Central memory CD8-positive, alpha-beta T cell (primary cell): ENCODE measurements at regions not wholly inside any gene's neighbourhood (a gene's known extent, or its start where the extent isn't known, plus 50 kb on each side); places are given as distances from the start of the nearest gene placed in this dataset.

Experiments used
- ATAC-seq: fragments of 150-1000 bp; cut with Tn5 transposase; replicated peaks from 2 replicates; pipeline ENCODE4 v1.10.0; 2022; ENCODE audit warnings: mild to moderate bottlenecking, moderate FRiP score, moderate number of reproducible peaks; ENCODE audit not compliant: poor library complexity, severe bottlenecking; ENCODE audit errors: extremely low read depth
- DNase-seq, 2 donors: peaks; one replicate each; pipeline ENCODE4 v3.0.0; 2021; ENCODE audit warnings: low spot score in 2 of 2
- H3K27ac Mint-ChIP-seq: one replicate; pipeline ENCODE4 v1.8.0; 2022; ENCODE audit warnings: low read depth, mild to moderate bottlenecking, moderate library complexity, mixed read lengths
- H3K27me3 Mint-ChIP-seq: one replicate; pipeline ENCODE4 v1.8.0; 2022; ENCODE audit warnings: mixed read lengths
- H3K36me3 Mint-ChIP-seq: one replicate; pipeline ENCODE4 v1.8.0; 2022; ENCODE audit warnings: mild to moderate bottlenecking, moderate library complexity, mixed read lengths; ENCODE audit not compliant: insufficient read depth
- H3K4me1 Mint-ChIP-seq: one replicate; pipeline ENCODE4 v1.8.0; 2022; ENCODE audit warnings: mixed read lengths
- H3K4me3 Mint-ChIP-seq: one replicate; pipeline ENCODE4 v1.8.0; 2022; ENCODE audit warnings: mild to moderate bottlenecking, moderate library complexity, mixed read lengths
- H3K9me3 Mint-ChIP-seq: one replicate; pipeline ENCODE4 v1.8.0; 2022; ENCODE audit warnings: mixed read lengths

- Mint-ChIP-seq H3K9me3 (no peaks in the 10 kb centered on the region), H3K4me1 (no peaks in the 10 kb centered on the region), H3K27me3 (peaks cover 19% of the 10 kb centered on the region), H3K27ac (no peak overlapping the region), H3K36me3 (no peaks in the 10 kb centered on the region), H3K4me3 (no peak overlapping the region)
- DNase-seq (no peak), ATAC-seq (no peak)
Observed at GRCh38 chr22:27514601-27515523, 286.7 kb downstream of the MN1 start.

DNA sequence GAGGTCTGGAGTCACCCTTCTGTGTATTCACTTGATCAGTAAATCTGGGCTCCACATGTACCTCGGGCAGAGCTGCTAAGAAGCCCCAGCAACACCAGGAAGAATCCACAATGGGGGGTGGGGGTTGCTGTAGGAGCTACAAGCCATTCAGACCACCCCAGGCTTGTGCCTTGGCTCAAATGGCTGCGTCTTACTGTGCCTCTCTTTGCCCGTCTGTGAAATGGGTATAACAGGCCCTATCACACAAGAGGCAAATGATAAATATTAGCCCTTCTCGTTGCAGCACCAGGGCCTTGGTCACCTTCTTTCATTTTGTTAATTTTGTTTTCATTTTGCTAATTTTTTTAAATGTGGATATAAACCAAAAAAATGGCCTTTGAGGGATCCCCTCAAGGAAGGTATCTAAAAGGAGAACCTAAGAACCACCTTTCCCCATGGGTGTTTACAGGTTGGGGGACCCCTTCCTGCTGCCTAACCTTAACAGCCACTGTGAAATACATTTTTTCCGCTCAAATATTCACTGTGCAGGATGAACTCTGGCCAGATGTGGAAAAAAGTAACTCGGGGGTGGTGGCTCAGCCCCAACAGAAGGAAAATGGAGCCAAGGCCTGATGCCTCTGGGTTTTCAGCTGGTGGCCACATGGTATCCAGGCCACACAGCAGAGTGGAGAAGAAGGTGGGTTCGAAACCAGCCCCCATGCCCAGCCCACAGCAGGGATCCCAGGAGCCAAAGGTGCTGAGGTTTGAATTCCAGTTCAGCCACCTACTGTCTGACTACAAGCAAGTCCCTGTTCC, 284.0 kb downstream of the MN1 start:
- peaks cover 17% of the 10 kb centered on the region for H3K27me3 Mint-ChIP-seq
- ATAC-seq (no peak), DNase-seq (no peak)
- H3K4me3 Mint-ChIP-seq: no peak overlapping the region
- no peak overlapping the region for H3K27ac Mint-ChIP-seq
- H3K36me3 Mint-ChIP-seq: no peaks in the 10 kb centered on the region
- H3K4me1 Mint-ChIP-seq: no peaks in the 10 kb centered on the region
- H3K9me3 Mint-ChIP-seq: no peaks in the 10 kb centered on the region

DNA sequence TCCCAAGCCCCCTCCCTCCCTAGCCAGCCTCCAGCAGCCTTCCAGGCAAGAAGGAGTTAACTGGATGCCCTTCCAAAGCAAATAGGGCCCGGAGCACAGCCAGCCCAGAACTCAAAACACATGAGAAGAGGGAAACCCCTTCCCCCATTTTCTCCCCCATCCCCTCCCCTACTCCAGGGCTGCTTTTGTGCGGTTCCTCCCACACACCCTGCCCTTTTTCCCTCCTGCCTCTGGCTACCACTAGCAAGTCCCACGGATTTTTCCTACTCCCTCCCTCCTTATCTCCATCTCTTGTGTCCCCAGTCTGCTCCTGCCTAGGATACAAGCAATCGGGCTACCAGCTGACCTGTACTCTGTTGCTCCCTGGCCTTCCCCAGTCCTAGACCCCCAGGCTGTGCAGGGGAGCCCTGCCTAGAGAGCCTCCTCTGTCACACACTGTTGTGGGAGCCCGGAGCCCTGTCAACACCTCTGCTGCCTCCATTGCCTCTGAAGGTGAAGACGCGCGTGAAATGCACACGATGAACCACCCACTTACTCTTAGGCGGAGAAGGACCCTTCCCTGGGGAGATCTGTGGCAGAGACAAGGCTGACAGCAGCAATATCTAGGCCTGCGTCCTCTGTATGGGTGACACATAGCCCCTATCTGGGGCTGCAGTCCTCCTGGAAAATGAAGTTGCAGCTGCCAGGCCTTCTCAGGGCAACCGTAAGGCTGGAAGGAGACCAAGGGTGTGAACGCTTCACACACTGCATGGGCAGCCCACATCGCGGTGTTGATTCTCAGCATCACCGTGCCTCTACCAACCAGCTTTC, 282.8 kb downstream of the MN1 start:
- ATAC-seq (no peak), DNase-seq (no peak)
- Mint-ChIP-seq H3K27ac (no peak overlapping the region), H3K4me1 (no peaks in the 10 kb centered on the region), H3K36me3 (no peaks in the 10 kb centered on the region), H3K4me3 (no peak overlapping the region), H3K9me3 (no peaks in the 10 kb centered on the region), H3K27me3 (peaks cover 23% of the 10 kb centered on the region)

GRCh38 chr22:27523711-27524110, 277.8 kb downstream of the MN1 start:
- no peaks in the 10 kb centered on the region for H3K9me3 Mint-ChIP-seq
- no peak overlapping the region for H3K4me3 Mint-ChIP-seq
- ATAC-seq (no peak), DNase-seq (no peak)
- no peaks in the 10 kb centered on the region for H3K4me1 Mint-ChIP-seq
- no peaks in the 10 kb centered on the region for H3K36me3 Mint-ChIP-seq
- H3K27me3 Mint-ChIP-seq: peaks cover 46% of the 10 kb centered on the region
- H3K27ac Mint-ChIP-seq: no peak overlapping the region

DNA sequence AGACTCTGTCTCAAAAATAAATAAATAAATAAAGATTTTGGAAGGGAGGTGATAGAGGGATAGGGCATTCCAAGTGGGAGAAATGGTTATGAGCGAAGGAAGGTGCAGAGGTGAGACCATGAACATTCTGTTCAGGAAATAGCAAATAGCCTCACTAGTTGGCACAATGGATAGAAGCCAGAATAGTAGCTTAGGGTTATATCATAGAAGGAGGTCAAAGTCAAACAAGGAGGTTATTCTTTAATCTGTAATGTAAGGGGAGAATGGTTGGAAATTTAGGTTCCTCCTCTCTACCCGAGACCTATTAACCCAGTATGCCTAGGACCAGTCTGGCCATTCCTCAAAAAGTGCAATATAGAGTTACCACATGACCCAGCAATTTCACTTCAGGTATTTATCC, 275.8 kb downstream of the MN1 start:
- DNase-seq: no peak
- Mint-ChIP-seq H3K27me3 (peaks cover 41% of the 10 kb centered on the region), H3K4me3 (no peak overlapping the region), H3K36me3 (no peaks in the 10 kb centered on the region), H3K4me1 (no peaks in the 10 kb centered on the region), H3K9me3 (no peaks in the 10 kb centered on the region), H3K27ac (no peak overlapping the region)
- no peak for ATAC-seq

GRCh38 chr22:27526901-27527300, 274.7 kb downstream of the MN1 start:
- no peak overlapping the region for H3K27ac Mint-ChIP-seq
- no peak for DNase-seq
- no peak overlapping the region for H3K4me3 Mint-ChIP-seq
- H3K4me1 Mint-ChIP-seq: no peaks in the 10 kb centered on the region
- ATAC-seq: no peak
- H3K36me3 Mint-ChIP-seq: no peaks in the 10 kb centered on the region
- H3K9me3 Mint-ChIP-seq: no peaks in the 10 kb centered on the region
- H3K27me3 Mint-ChIP-seq: peaks cover 38% of the 10 kb centered on the region

GRCh38 chr22:27531782-27532530, 269.6 kb downstream of the MN1 start:
- H3K4me3 Mint-ChIP-seq: no peak overlapping the region
- H3K36me3 Mint-ChIP-seq: no peaks in the 10 kb centered on the region
- no peaks in the 10 kb centered on the region for H3K27me3 Mint-ChIP-seq
- ATAC-seq (no peak), DNase-seq (no peak)
- no peak overlapping the region for H3K27ac Mint-ChIP-seq
- no peaks in the 10 kb centered on the region for H3K9me3 Mint-ChIP-seq
- H3K4me1 Mint-ChIP-seq: no peaks in the 10 kb centered on the region

- no peaks in the 10 kb centered on the region for H3K9me3 Mint-ChIP-seq
- no peak overlapping the region for H3K4me3 Mint-ChIP-seq
- H3K36me3 Mint-ChIP-seq: no peaks in the 10 kb centered on the region
- H3K4me1 Mint-ChIP-seq: no peaks in the 10 kb centered on the region
- no peaks in the 10 kb centered on the region for H3K27me3 Mint-ChIP-seq
- DNase-seq (no peak), ATAC-seq (no peak)
- H3K27ac Mint-ChIP-seq: no peak overlapping the region
Observed at GRCh38 chr22:27533105-27533745, 268.3 kb downstream of the MN1 start.

GRCh38 chr22:27534720-27535125, 266.8 kb downstream of the MN1 start:
- no peak overlapping the region for H3K4me3 Mint-ChIP-seq
- no peaks in the 10 kb centered on the region for H3K9me3 Mint-ChIP-seq
- H3K4me1 Mint-ChIP-seq: no peaks in the 10 kb centered on the region
- peaks cover 10% of the 10 kb centered on the region for H3K27me3 Mint-ChIP-seq
- no peak for ATAC-seq
- H3K36me3 Mint-ChIP-seq: no peaks in the 10 kb centered on the region
- H3K27ac Mint-ChIP-seq: no peak overlapping the region
- DNase-seq: no peak

DNA sequence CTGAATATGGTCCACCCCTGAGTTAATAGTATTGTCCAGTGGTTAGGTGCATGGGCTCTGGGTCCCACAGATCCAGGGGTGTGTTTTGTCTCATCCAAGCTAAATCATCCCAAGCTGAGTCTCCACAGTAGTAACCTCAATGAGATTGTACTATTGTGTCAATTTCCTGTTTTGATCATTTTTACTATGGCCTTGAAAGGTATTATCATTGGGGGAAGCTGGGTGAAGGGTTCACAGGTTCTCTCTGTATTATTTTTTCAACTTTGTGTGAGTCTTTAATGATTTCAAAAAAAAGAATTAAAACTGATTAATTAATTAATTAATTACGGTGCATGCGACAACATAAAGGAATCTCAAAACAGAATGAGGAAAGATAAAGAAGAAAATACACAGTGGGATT, 266.1 kb downstream of the MN1 start:
- H3K36me3 Mint-ChIP-seq: no peaks in the 10 kb centered on the region
- ATAC-seq: no peak
- no peak overlapping the region for H3K27ac Mint-ChIP-seq
- H3K4me1 Mint-ChIP-seq: no peaks in the 10 kb centered on the region
- H3K9me3 Mint-ChIP-seq: no peaks in the 10 kb centered on the region
- DNase-seq: no peak
- no peak overlapping the region for H3K4me3 Mint-ChIP-seq
- H3K27me3 Mint-ChIP-seq: peaks cover 11% of the 10 kb centered on the region

DNA sequence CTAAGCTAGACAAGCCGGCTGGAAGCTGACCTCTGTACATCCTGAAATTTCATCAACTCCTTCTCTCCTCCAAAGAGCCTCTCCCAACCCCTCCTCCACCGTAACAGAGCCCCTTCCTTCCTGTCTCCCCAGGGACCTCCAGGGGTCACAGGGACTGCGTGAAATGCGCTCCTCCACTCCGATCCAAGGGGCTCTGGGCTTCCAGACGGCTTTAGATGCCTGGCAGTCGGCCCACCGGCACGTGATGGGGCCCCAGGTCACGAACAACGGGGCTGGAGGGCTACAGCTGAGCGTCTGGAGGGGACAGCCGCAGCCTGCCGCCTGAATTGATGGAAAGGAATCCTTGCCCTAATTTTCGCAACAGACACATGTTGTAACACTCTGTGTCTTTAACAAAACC, 264.1 kb downstream of the MN1 start:
- no peak overlapping the region for H3K27ac Mint-ChIP-seq
- ATAC-seq (no peak), DNase-seq (no peak)
- H3K4me1 Mint-ChIP-seq: no peaks in the 10 kb centered on the region
- no peaks in the 10 kb centered on the region for H3K9me3 Mint-ChIP-seq
- H3K36me3 Mint-ChIP-seq: no peaks in the 10 kb centered on the region
- peaks cover 11% of the 10 kb centered on the region for H3K27me3 Mint-ChIP-seq
- H3K4me3 Mint-ChIP-seq: no peak overlapping the region
